ENCODE measurements at regions not wholly inside any gene's neighbourhood (a gene's known extent, or its start where the extent isn't known, plus 50 kb on each side); places are given as distances from the start of the nearest gene placed in this dataset.

DNA sequence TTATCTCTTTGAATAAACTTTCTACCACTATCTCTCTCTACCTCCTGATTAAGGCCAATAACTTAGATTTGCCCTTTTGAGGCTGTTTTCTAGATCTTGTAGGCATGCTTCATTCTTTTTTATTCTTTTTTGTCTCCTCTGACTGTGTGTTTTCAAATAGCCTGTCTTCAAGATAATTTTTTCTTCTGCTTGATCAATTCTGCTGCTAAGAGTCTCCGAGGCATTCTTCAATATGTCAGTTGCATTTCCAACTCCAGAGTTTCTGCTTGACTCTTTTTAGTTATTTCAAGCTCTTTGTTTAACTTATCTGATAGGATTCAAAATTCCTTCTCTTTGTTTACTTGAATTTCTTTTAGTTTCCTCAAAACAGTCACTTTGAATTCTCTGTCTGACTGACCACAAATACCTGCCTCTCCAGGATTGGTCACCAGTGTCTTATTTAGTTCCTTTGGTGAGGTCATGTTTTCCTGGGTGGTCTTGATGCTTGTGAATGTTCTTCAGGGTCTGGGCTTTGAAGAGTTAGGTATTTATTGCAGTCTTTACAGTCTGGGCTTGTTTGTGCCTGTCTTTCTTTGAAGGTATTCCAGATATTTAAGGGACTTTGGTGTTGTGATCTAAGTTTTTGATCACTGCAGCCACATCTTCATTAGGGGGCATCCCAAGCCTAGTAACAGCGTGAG lies 197.3 kb upstream of the STK17B start:
- Histone ChIP-seq H3K27ac (ENCODE audit: low read depth in 1 of 2, low read length in 2 of 2) (no peak overlapping the region), H3K4me3 (replicated peaks in 1 of 3; ENCODE audit: low read depth in 2 of 3, low read length in 3 of 3) (no peak overlapping the region), H3K9ac (ENCODE audit: insufficient read depth, low read length, poor library complexity, severe bottlenecking) (no peak overlapping the region), H3K36me3 (replicated peaks in 1 of 2; ENCODE audit: control insufficient read depth in 1 of 2, insufficient read depth in 2 of 2, low read length in 2 of 2) (no peaks in the 10 kb centered on the region), H3K27me3 (ENCODE audit: control insufficient read depth in 2 of 2, insufficient read depth in 2 of 2, low read length in 2 of 2) (no peaks in the 10 kb centered on the region), H3K79me2 (ENCODE audit: insufficient read depth, low read length) (no peaks in the 10 kb centered on the region), H2AFZ (ENCODE audit: insufficient read depth, low read depth, low read length, poor library complexity, severe bottlenecking) (no peak overlapping the region), H3K4me2 (replicated peaks; ENCODE audit: extremely low read depth, low read length, poor library complexity, severe bottlenecking) (no peak overlapping the region), H3K4me1 (ENCODE audit: control insufficient read depth in 1 of 2, insufficient read depth in 2 of 2, low read length in 2 of 2) (no peaks in the 10 kb centered on the region), H3K9me3 (replicated peaks in 1 of 2; ENCODE audit: control insufficient read depth in 1 of 2, insufficient read depth in 1 of 2, low read length in 2 of 2) (peaks cover 0 to 3% of the 10 kb centered on the region in 2 donors), H4K20me1 (ENCODE audit: insufficient read depth, low read length) (no peaks in the 10 kb centered on the region)
- intact Hi-C loops (cut with micrococcal nuclease) = no loop called here
- no peak for TF ChIP-seq CTCF (IDR thresholded peaks at IDR 0.05)
- H3K9me3 Mint-ChIP-seq = peaks cover 0 to 8% (median 3%) of the 10 kb centered on the region in 7 donors
- no peaks in the 10 kb centered on the region for H3K4me1 Mint-ChIP-seq
- no peak overlapping the region for H3K4me3 Mint-ChIP-seq
- DNase-seq = no peak
- no peaks in the 10 kb centered on the region for H3K27me3 Mint-ChIP-seq (ENCODE audit: low read depth in 3 of 3)
- H3K27ac Mint-ChIP-seq = no peak overlapping the region
- no CpG with 5 or more reads among the region's 2 CpGs for WGBS (ENCODE audit: insufficient coverage)
- no peaks in the 10 kb centered on the region for H3K36me3 Mint-ChIP-seq

- Mint-ChIP-seq H3K27me3 (ENCODE audit: low read depth in 3 of 3) (no peaks in the 10 kb centered on the region), H3K9me3 (peaks cover 0 to 8% (median 3%) of the 10 kb centered on the region in 7 donors), H3K4me3 (no peak overlapping the region), H3K36me3 (no peaks in the 10 kb centered on the region), H3K4me1 (no peaks in the 10 kb centered on the region), H3K27ac (no peak overlapping the region)
- H3K79me2 ChIP-seq (ENCODE audit: insufficient read depth, low read length) = no peaks in the 10 kb centered on the region
- H4K20me1 ChIP-seq (ENCODE audit: insufficient read depth, low read length) = no peaks in the 10 kb centered on the region
- no peak overlapping the region for H3K4me3 ChIP-seq (replicated peaks in 1 of 3; ENCODE audit: low read depth in 2 of 3, low read length in 3 of 3)
- no peak for TF ChIP-seq CTCF (IDR thresholded peaks at IDR 0.05)
- peaks cover 0 to 3% of the 10 kb centered on the region in 2 donors for H3K9me3 ChIP-seq (replicated peaks in 1 of 2; ENCODE audit: control insufficient read depth in 1 of 2, insufficient read depth in 1 of 2, low read length in 2 of 2)
- H3K9ac ChIP-seq (ENCODE audit: insufficient read depth, low read length, poor library complexity, severe bottlenecking) = no peak overlapping the region
- no peak overlapping the region for H3K27ac ChIP-seq (ENCODE audit: low read depth in 1 of 2, low read length in 2 of 2)
- no peak for DNase-seq
- no peaks in the 10 kb centered on the region for H3K36me3 ChIP-seq (replicated peaks in 1 of 2; ENCODE audit: control insufficient read depth in 1 of 2, insufficient read depth in 2 of 2, low read length in 2 of 2)
- H3K27me3 ChIP-seq (ENCODE audit: control insufficient read depth in 2 of 2, insufficient read depth in 2 of 2, low read length in 2 of 2) = no peaks in the 10 kb centered on the region
- no peak overlapping the region for H2AFZ ChIP-seq (ENCODE audit: insufficient read depth, low read depth, low read length, poor library complexity, severe bottlenecking)
- no CpG with 5 or more reads among the region's 1 CpG for WGBS (ENCODE audit: insufficient coverage)
- no peak overlapping the region for H3K4me2 ChIP-seq (replicated peaks; ENCODE audit: extremely low read depth, low read length, poor library complexity, severe bottlenecking)
- intact Hi-C loops (cut with micrococcal nuclease) = no loop called here
- no peaks in the 10 kb centered on the region for H3K4me1 ChIP-seq (ENCODE audit: control insufficient read depth in 1 of 2, insufficient read depth in 2 of 2, low read length in 2 of 2)
Measured at GRCh38 chr2:196369967-196370366, 198.6 kb upstream of the STK17B start.

Measured in CD14-positive monocyte (primary cell).